Endothelial cell of umbilical vein (primary cell): ENCODE measurements at regions not wholly inside any gene's neighbourhood (a gene's known extent, or its start where the extent isn't known, plus 50 kb on each side); places are given as distances from the start of the nearest gene placed in this dataset.

Experiments used
- CTCF ChIP-seq, 2 donors: IDR thresholded peaks; 1 replicate in 1 of 2; 2 replicates in 1 of 2; pipeline ENCODE4 v1.5.1; 2011; ENCODE audit warnings: low read length in 2 of 2, mild to moderate bottlenecking in 2 of 2, moderate library complexity in 2 of 2, control low read depth in 1 of 2, inconsistent platforms in 1 of 2, low read depth in 1 of 2; ENCODE audit not compliant: insufficient read depth in 1 of 2; ENCODE audit errors: extremely low read depth in 1 of 2
- EZH2 ChIP-seq: IDR thresholded peaks from 2 replicates; pipeline ENCODE4 v1.6.1; 2012; ENCODE audit warnings: borderline replicate concordance, low read depth, mild to moderate bottlenecking, moderate library complexity, low read length, inconsistent platforms; ENCODE audit not compliant: severe bottlenecking
- JUN ChIP-seq: IDR thresholded peaks from 2 replicates; pipeline ENCODE4 v1.6.1; 2011; ENCODE audit warnings: borderline replicate concordance, low read depth; ENCODE audit not compliant: insufficient read length, insufficient read depth
- MAX ChIP-seq: IDR thresholded peaks from 2 replicates; pipeline ENCODE4 v1.6.1; 2011; ENCODE audit not compliant: insufficient read depth, insufficient read length
- MYC ChIP-seq: IDR thresholded peaks from one replicate; pipeline ENCODE4 v1.6.1; 2011; ENCODE audit warnings: mild to moderate bottlenecking, low read depth, low read length
- POLR2A ChIP-seq: IDR thresholded peaks from 2 replicates; pipeline ENCODE4 v1.6.1; 2012; ENCODE audit warnings: low read depth, mild to moderate bottlenecking, control low read depth, low read length
- POLR2AphosphoS5 ChIP-seq: IDR thresholded peaks from 2 replicates; pipeline ENCODE4 v1.6.1; 2012; ENCODE audit warnings: low read depth, mild to moderate bottlenecking, control low read depth, low read length, moderate library complexity; ENCODE audit not compliant: insufficient read depth

GRCh38 chr18:73579698-73580097 is 567.9 kb downstream of the FBXO15 start:
- TF ChIP-seq MAX (no peak), POLR2A (no peak), POLR2AphosphoS5 (no peak), JUN (no peak), CTCF (IDR thresholded peaks at IDR 0.05; ENCODE audit: extremely low read depth in 1 of 2, insufficient read depth in 1 of 2, low read depth in 1 of 2, low read length in 2 of 2) (no peak), EZH2 (no peak), MYC (no peak)
